OCI-LY7 (cell line): ENCODE measurements at regions not wholly inside any gene's neighbourhood (a gene's known extent, or its start where the extent isn't known, plus 50 kb on each side); places are given as distances from the start of the nearest gene placed in this dataset.
"Not testable (repeated sequence)": the region's sequence is repeated elsewhere in the genome, so short reads cannot be mapped to it uniquely, and the experiment has no call there.

ENCODE experiments used
- BruUV-seq: library from RNA; stranded (reverse); fragments of 400-500 nt; replicated peaks from 2 replicates; lab custom pipeline; 2021; lab: Mats Ljungman, UMichigan
- CTCF ChIA-PET: fragments of 300-600 bp; sonication (Branson Sonifier 250); formaldehyde crosslinking; loops from one replicate; lab custom pipeline; 2022; ENCODE audit warnings: antibody characterized with exemption; ENCODE audit not compliant: unreplicated experiment; lab: Charles Lee
- POLR2A ChIA-PET: fragments of 300-600 bp; sonication (Branson Sonifier 250); formaldehyde crosslinking; loops from one replicate; lab custom pipeline; 2022; ENCODE audit warnings: antibody characterized with exemption; lab: Charles Lee
- DNase-seq: peaks from one replicate; pipeline ENCODE4 v3.0.0-alpha.2; 2015; ENCODE audit warnings: low spot score
- H2AFZ ChIP-seq: fragments of 200-600 bp; sonication (generic), shearing (Covaris generic); 2 replicates; pipeline ENCODE4 v1.6.1; 2014; ENCODE audit warnings: mild to moderate bottlenecking, antibody characterized with exemption, low read length, moderate library complexity
- H3K27ac ChIP-seq: fragments of 200-600 bp; sonication (generic); 2 replicates; pipeline ENCODE4 v1.5.1; 2014; ENCODE audit warnings: mixed run types, low read depth, mild to moderate bottlenecking, moderate library complexity, low read length, inconsistent platforms; ENCODE audit not compliant: poor library complexity, severe bottlenecking
- H3K36me3 ChIP-seq: fragments of 200-600 bp; sonication (generic); 2 replicates; pipeline ENCODE4 v1.6.1; 2014; ENCODE audit warnings: mild to moderate bottlenecking, antibody characterized with exemption, low read length, moderate library complexity, mixed read lengths; ENCODE audit not compliant: insufficient read depth
- H3K4me1 ChIP-seq: fragments of 200-600 bp; sonication (generic); 2 replicates; pipeline ENCODE4 v1.5.1; 2014; ENCODE audit warnings: mild to moderate bottlenecking, low read length; ENCODE audit not compliant: insufficient read depth, poor library complexity, severe bottlenecking
- H3K4me2 ChIP-seq: fragments of 200-600 bp; sonication (generic); 2 replicates; pipeline ENCODE4 v1.6.1; 2014; ENCODE audit warnings: mild to moderate bottlenecking, low read length
- H3K4me3 ChIP-seq: fragments of 200-600 bp; sonication (generic); 2 replicates; pipeline ENCODE4 v1.5.1; 2014; ENCODE audit warnings: mild to moderate bottlenecking, low read depth, low read length; ENCODE audit not compliant: poor library complexity, severe bottlenecking
- H3K79me2 ChIP-seq: fragments of 200-600 bp; sonication (generic); 2 replicates; pipeline ENCODE4 v1.6.1; 2016; ENCODE audit warnings: low read depth, mild to moderate bottlenecking, low read length, moderate library complexity, mixed read lengths; ENCODE audit not compliant: insufficient read depth
- H3K9me2 ChIP-seq: fragments of 200-600 bp; sonication (generic); 2 replicates; pipeline ENCODE4 v1.6.1; 2016; ENCODE audit warnings: mild to moderate bottlenecking, low read length, mixed read lengths; ENCODE audit not compliant: insufficient read depth
- H3K9me3 ChIP-seq: fragments of 200-600 bp; sonication (generic); 2 replicates; pipeline ENCODE4 v1.6.1; 2014; ENCODE audit warnings: mild to moderate bottlenecking, mixed run types, low read length, mixed read lengths
- H4K20me1 ChIP-seq: fragments of 200-600 bp; sonication (generic); 2 replicates; pipeline ENCODE4 v1.6.1; 2014; ENCODE audit warnings: mild to moderate bottlenecking, antibody characterized with exemption, low read length, moderate library complexity, mixed read lengths; ENCODE audit not compliant: insufficient read depth
- EZH2phosphoT487 ChIP-seq: fragments of 200-600 bp; sonication (generic); IDR thresholded peaks from 2 replicates; pipeline ENCODE4 v1.6.1; 2018; ENCODE audit warnings: low read depth, borderline replicate concordance, mild to moderate bottlenecking, mixed run types, antibody characterized with exemption, low read length, moderate library complexity, mixed read lengths
- intact Hi-C: fragments of 100-400 bp; cut with micrococcal nuclease; formaldehyde crosslinking; loops from one replicate; pipeline ENCODE4 v1.10.0; 2022; ENCODE audit not compliant: unreplicated experiment
- TF ChIP-seq, protein P1 (sequence below): fragments of 200-600 bp; sonication (generic); conservative IDR thresholded peaks from 2 replicates; pipeline ENCODE4 v1.5.1; 2014; ENCODE audit warnings: mild to moderate bottlenecking, antibody characterized with exemption, low read length, moderate library complexity, mixed read lengths

DNA sequence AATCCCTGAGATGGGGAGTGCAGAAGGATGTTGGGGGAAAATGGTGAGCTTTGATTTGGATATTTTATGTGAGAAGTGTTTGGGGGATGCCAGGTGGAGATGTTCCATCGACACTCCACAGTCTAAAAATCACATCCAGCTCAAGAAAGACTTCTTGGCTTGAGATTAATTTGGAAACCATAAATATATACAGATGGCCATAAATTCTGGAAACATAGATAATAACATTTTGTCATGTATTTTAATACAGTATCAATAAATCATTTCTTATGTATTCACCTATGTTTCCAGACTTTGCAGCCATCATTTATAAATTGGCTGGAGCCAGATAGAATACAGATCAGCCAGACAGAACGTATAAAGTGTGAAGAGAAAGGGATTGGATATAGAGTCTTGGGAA is 245.5 kb upstream of the DDHD1 start:
- no peak overlapping the region for H3K4me2 ChIP-seq
- CTCF ChIA-PET: no interaction called here
- H3K4me3 ChIP-seq: no peak overlapping the region
- no peaks in the 10 kb centered on the region for H3K9me2 ChIP-seq
- no peaks in the 10 kb centered on the region for H3K4me1 ChIP-seq
- no peaks in the 10 kb centered on the region for H4K20me1 ChIP-seq
- H3K36me3 ChIP-seq: no peaks in the 10 kb centered on the region
- intact Hi-C loops: no loop called here
- DNase-seq: no peak
- no peak overlapping the region for H2AFZ ChIP-seq
- POLR2A ChIA-PET: interaction anchor here (0.6 kb wide), 1 partner anchor 1556 kb away, joined by 3 read pairs; no protein-coding TSS in a partner anchor
- H3K27ac ChIP-seq: no peak overlapping the region
- TF ChIP-seq, protein P1, sequence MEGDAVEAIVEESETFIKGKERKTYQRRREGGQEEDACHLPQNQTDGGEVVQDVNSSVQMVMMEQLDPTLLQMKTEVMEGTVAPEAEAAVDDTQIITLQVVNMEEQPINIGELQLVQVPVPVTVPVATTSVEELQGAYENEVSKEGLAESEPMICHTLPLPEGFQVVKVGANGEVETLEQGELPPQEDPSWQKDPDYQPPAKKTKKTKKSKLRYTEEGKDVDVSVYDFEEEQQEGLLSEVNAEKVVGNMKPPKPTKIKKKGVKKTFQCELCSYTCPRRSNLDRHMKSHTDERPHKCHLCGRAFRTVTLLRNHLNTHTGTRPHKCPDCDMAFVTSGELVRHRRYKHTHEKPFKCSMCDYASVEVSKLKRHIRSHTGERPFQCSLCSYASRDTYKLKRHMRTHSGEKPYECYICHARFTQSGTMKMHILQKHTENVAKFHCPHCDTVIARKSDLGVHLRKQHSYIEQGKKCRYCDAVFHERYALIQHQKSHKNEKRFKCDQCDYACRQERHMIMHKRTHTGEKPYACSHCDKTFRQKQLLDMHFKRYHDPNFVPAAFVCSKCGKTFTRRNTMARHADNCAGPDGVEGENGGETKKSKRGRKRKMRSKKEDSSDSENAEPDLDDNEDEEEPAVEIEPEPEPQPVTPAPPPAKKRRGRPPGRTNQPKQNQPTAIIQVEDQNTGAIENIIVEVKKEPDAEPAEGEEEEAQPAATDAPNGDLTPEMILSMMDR: no peak
- no peak for TF ChIP-seq EZH2phosphoT487
- H3K9me3 ChIP-seq: peaks cover 6% of the 10 kb centered on the region; the same call in 1 of the 2 replicates
- no peaks in the 10 kb centered on the region for H3K79me2 ChIP-seq
- BruUV-seq: no TSS peak

GRCh38 chr14:53395267-53395666 is 242.1 kb upstream of the DDHD1 start:
- peak; percentile 9 for DNase-seq
- CTCF ChIA-PET, BruUV-seq, intact Hi-C loops, H3K4me2 ChIP-seq, H2AFZ ChIP-seq, H3K4me1 ChIP-seq, H4K20me1 ChIP-seq, H3K79me2 ChIP-seq, H3K9me2 ChIP-seq, H3K4me3 ChIP-seq, H3K9me3 ChIP-seq, H3K36me3 ChIP-seq, H3K27ac ChIP-seq: not testable (repeated sequence)
- POLR2A ChIA-PET: interaction anchor here (0.6 kb wide), 1 partner anchor 485 kb away, joined by 3 read pairs; no protein-coding TSS in a partner anchor

DNA sequence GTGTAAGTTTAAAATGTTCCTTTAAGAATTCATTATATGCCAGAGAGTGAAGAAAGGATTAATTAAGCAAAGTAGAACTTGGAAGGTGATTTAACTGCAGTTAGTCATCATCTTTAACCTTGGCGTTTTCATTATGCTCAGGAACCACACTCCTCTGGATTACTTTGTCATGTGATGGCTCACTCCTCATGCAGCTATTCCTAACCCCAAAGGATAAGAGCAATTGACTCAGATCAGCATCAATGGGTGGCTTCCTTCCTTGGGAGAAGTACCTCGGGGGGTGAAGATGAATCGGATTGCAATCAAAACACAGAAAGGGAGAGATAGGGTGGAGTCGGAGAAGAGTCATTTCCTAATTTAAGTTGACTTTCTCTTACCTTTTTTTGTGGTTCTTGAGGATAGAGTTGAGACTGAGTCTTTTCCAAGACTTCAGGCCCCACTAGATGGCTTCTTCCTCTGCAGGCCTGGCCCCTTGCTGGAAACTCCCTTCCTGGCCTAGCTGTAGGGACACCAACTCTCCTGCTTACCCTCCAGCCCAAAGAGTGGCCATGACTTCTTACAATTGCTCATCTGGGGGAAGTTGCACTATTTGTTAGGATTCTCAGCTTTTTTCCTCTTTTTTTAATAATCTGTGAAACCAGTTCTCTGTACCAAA is 238.6 kb upstream of the DDHD1 start:
- BruUV-seq: no TSS peak
- POLR2A ChIA-PET: no interaction called here

More for the DNA sequence above, 238.6 kb upstream of the DDHD1 start:
- Histone ChIP-seq H3K4me1 (no peaks in the 10 kb centered on the region), H4K20me1 (no peaks in the 10 kb centered on the region), H3K36me3 (no peaks in the 10 kb centered on the region), H3K9me3 (peaks cover 6% of the 10 kb centered on the region; the same call in 1 of the 2 replicates), H3K4me2 (no peak overlapping the region), H2AFZ (no peak overlapping the region), H3K79me2 (no peaks in the 10 kb centered on the region), H3K4me3 (no peak overlapping the region), H3K27ac (no peak overlapping the region), H3K9me2 (no peaks in the 10 kb centered on the region)
- no peak for DNase-seq
- intact Hi-C loops: no loop called here
- TF ChIP-seq, protein P1: no peak
- TF ChIP-seq EZH2phosphoT487: no peak
- CTCF ChIA-PET: no interaction called here
